DOHH2 (cell line): ENCODE measurements at regions not wholly inside any gene's neighbourhood (a gene's known extent, or its start where the extent isn't known, plus 50 kb on each side); places are given as distances from the start of the nearest gene placed in this dataset.

Experiments
- H3F3A ChIP-seq: fragments of 200-600 bp; sonication (generic), shearing (Covaris generic); 2 replicates; pipeline ENCODE4 v1.6.0; 2016; ENCODE audit warnings: antibody characterized with exemption, mild to moderate bottlenecking; ENCODE audit not compliant: control insufficient read depth, insufficient read depth
- H3K27ac ChIP-seq: fragments of 200-600 bp; sonication (generic); 2 replicates; pipeline ENCODE4 v1.5.1; 2014; ENCODE audit warnings: low read depth, mild to moderate bottlenecking, low read length, moderate library complexity
- H3K27me3 ChIP-seq: fragments of 200-600 bp; sonication (generic); 2 replicates; pipeline ENCODE4 v1.6.1; 2014; ENCODE audit warnings: mild to moderate bottlenecking, low read length, mixed read lengths; ENCODE audit not compliant: control insufficient read depth
- H3K36me3 ChIP-seq: fragments of 200-600 bp; sonication (generic); 2 replicates; pipeline ENCODE4 v1.6.1; 2014; ENCODE audit warnings: mild to moderate bottlenecking, low read length, moderate library complexity, mixed read lengths; ENCODE audit not compliant: control insufficient read depth
- H3K4me1 ChIP-seq: fragments of 200-600 bp; sonication (generic); 2 replicates; pipeline ENCODE4 v1.6.1; 2014; ENCODE audit warnings: mild to moderate bottlenecking, low read length, mixed read lengths; ENCODE audit not compliant: control insufficient read depth
- H3K4me2 ChIP-seq: fragments of 200-600 bp; sonication (generic); 2 replicates; pipeline ENCODE4 v1.6.0; 2014; ENCODE audit warnings: mild to moderate bottlenecking, low read length, moderate library complexity
- H3K4me3 ChIP-seq: fragments of 200-600 bp; sonication (generic); 2 replicates; pipeline ENCODE4 v1.5.1; 2014; ENCODE audit warnings: mild to moderate bottlenecking, low read length, mixed read lengths
- H3K79me2 ChIP-seq: fragments of 200-600 bp; sonication (generic); 2 replicates; pipeline ENCODE4 v1.6.1; 2014; ENCODE audit warnings: mild to moderate bottlenecking, low read length, mixed read lengths; ENCODE audit not compliant: control insufficient read depth
- H3K9me2 ChIP-seq: fragments of 200-600 bp; sonication (generic); replicated peaks from 2 replicates; pipeline ENCODE4 v1.6.1; 2014; ENCODE audit warnings: mild to moderate bottlenecking, low read length, mixed read lengths; ENCODE audit not compliant: control insufficient read depth
- H3K9me3 ChIP-seq: fragments of 200-600 bp; sonication (generic); 2 replicates; pipeline ENCODE4 v1.6.1; 2014; ENCODE audit warnings: antibody characterized with exemption, low read length, mixed read lengths; ENCODE audit not compliant: control insufficient read depth, insufficient read depth
- H4K20me1 ChIP-seq: fragments of 200-600 bp; sonication (generic); 2 replicates; pipeline ENCODE4 v1.6.0; 2014; ENCODE audit warnings: low read depth, mild to moderate bottlenecking, antibody characterized with exemption, low read length, moderate library complexity; ENCODE audit not compliant: control insufficient read depth, insufficient read depth
- EZH2phosphoT487 ChIP-seq: fragments of 200-600 bp; sonication (generic); IDR thresholded peaks from 2 replicates; pipeline ENCODE4 v1.6.1; 2017; ENCODE audit warnings: borderline replicate concordance, mild to moderate bottlenecking, antibody characterized with exemption, low read length, moderate library complexity, mixed read lengths
- TF ChIP-seq, protein P1 (sequence below): fragments of 200-600 bp; sonication (generic); IDR thresholded peaks from one replicate; pipeline ENCODE4 v1.5.1; 2014; ENCODE audit warnings: antibody characterized with exemption, mild to moderate bottlenecking, low read depth, low read length; ENCODE audit not compliant: poor library complexity, severe bottlenecking

DNA sequence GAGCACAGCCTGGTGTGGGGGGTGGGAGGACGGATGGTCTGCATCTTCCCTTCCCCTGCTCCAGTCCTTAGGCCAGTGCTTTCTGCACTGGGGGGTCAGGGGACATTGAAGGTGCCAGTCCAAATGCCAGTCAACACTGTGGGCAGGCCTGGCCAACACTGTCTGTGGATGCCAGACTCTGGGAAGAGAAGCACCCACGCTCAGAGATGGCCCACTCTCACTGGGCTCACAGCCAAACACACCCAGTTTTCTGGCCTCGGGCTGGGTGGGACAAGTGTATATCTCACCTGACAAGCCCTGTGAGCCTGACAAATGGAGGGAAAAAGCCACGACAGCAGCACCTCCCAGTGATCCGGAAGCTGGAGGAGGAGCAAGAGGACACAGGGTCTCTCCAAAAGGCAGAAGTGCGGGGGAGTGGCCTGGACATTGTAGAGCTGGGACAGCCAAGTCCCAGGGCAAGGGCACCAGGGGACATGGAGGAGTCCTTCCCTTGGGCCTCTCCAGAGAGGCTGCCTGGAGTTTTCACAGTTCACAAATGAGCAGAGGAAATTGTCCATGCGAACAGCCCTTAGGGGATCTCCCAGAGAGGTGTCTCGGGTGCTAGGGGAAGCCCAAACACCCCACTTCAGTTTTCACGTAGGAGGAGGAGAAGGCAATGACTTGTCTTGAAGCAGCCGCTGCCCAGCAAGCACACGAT is 79.3 kb downstream of the SDC1 start:
- Histone ChIP-seq H3K27me3 (peaks cover 22% of the 10 kb centered on the region), H3K4me1 (0 out of 2 replicates have a peak, but pooled peaks cover 3% of the 10 kb centered on the region), H4K20me1 (no peaks in the 10 kb centered on the region), H3K36me3 (no peaks in the 10 kb centered on the region), H3K9me2 (no peaks in the 10 kb centered on the region), H3K79me2 (no peaks in the 10 kb centered on the region), H3K27ac (no peak overlapping the region), H3K9me3 (no peaks in the 10 kb centered on the region), H3K4me3 (no peak overlapping the region), H3K4me2 (no peak overlapping the region), H3F3A (no peaks in the 10 kb centered on the region)
- TF ChIP-seq EZH2phosphoT487: no peak
- TF ChIP-seq, protein P1, sequence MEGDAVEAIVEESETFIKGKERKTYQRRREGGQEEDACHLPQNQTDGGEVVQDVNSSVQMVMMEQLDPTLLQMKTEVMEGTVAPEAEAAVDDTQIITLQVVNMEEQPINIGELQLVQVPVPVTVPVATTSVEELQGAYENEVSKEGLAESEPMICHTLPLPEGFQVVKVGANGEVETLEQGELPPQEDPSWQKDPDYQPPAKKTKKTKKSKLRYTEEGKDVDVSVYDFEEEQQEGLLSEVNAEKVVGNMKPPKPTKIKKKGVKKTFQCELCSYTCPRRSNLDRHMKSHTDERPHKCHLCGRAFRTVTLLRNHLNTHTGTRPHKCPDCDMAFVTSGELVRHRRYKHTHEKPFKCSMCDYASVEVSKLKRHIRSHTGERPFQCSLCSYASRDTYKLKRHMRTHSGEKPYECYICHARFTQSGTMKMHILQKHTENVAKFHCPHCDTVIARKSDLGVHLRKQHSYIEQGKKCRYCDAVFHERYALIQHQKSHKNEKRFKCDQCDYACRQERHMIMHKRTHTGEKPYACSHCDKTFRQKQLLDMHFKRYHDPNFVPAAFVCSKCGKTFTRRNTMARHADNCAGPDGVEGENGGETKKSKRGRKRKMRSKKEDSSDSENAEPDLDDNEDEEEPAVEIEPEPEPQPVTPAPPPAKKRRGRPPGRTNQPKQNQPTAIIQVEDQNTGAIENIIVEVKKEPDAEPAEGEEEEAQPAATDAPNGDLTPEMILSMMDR: no peak

DNA sequence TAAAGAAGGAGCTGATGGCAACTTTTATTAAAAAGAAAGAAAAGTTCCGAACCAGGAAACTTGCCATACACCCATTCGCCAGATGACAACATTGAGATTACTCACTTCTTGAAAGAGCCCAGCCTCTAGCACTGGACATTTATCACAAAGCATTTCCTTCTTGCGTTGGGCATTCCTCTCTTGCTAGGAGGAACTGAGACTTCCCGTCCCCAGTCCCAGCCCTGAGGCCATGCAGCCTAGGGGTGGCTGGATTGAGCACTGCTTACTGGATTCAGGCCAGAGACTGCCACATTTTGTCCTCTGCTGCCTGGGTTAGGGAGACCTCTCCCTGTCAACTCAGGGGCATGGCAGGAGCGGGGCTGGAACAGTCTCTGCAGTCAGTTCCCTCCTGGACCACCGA is 80.1 kb downstream of the SDC1 start:
- Histone ChIP-seq H3K9me3 (no peaks in the 10 kb centered on the region), H3K9me2 (no peaks in the 10 kb centered on the region), H3K27me3 (peaks cover 20% of the 10 kb centered on the region), H3K4me2 (no peak overlapping the region), H4K20me1 (no peaks in the 10 kb centered on the region), H3K4me3 (no peak overlapping the region), H3K27ac (no peak overlapping the region), H3K36me3 (no peaks in the 10 kb centered on the region), H3K79me2 (no peaks in the 10 kb centered on the region), H3K4me1 (0 out of 2 replicates have a peak, but pooled peaks cover 3% of the 10 kb centered on the region), H3F3A (no peaks in the 10 kb centered on the region)
- TF ChIP-seq, protein P1: no peak
- TF ChIP-seq EZH2phosphoT487: no peak

DNA sequence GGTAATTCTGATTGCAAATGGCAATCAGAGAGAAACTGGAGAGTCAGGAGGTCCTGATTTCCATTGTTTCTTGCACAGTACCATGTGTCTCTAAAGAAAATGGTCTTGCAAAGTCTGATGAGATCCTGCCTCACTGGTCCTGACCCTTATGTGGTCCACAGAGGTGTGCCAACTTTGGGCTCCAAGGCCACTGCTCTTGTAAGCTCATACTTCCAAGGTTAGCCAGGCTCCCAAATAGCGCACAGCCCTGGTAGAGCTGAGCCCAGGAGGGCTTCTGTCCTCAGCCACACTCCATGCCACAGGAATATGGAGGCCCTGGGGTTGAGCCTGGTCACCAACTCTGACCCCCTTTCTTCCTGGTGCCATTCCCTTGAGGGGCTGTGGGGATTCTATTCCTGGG is 80.7 kb downstream of the SDC1 start:
- H3K4me3 ChIP-seq: no peak overlapping the region
- H4K20me1 ChIP-seq: no peaks in the 10 kb centered on the region
- no peaks in the 10 kb centered on the region for H3K9me2 ChIP-seq
- TF ChIP-seq EZH2phosphoT487: no peak
- TF ChIP-seq, protein P1: no peak
- H3K36me3 ChIP-seq: no peaks in the 10 kb centered on the region
- no peaks in the 10 kb centered on the region for H3K79me2 ChIP-seq
- no peak overlapping the region for H3K4me2 ChIP-seq
- H3K4me1 ChIP-seq: 0 out of 2 replicates have a peak, but pooled peaks cover 3% of the 10 kb centered on the region
- H3F3A ChIP-seq: no peaks in the 10 kb centered on the region
- peaks cover 16% of the 10 kb centered on the region for H3K27me3 ChIP-seq
- H3K9me3 ChIP-seq: no peaks in the 10 kb centered on the region
- H3K27ac ChIP-seq: no peak overlapping the region
